ENCODE measurements at regions not wholly inside any gene's neighbourhood (a gene's known extent, or its start where the extent isn't known, plus 50 kb on each side); places are given as distances from the start of the nearest gene placed in this dataset.

DNA sequence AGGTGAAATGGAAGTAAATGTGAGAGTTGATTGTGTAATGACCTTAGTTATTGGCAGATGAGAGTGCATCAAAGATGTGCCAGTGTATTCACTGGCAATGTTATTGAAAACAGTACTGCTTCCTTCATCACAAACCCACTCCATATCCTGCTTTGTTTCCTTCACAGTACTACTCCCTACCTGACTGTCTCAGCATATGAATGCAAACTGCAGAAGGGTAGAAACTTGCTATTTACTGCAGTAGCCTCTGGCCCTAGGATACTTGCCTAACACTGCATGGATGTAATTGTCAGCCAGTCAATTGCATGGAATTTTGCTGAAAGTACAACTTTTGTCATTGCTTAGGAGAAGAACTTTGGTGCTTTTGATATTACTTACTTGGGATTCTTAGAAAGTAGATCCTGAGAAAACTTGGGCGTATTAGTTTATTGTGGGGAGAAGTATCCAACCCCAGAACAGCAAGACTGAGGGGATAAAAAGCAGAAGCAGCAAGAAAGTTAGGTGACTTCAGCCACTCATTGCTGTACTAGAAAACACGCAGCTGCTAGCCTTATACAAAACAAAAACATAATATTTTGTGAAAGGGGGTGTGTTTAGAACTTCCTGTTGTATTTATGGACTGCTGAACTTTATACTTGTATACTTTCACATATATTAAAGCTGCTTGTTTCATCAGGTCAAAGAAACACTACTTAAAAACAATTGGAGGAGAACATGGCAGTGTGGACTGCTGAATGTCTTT lies 219.0 kb downstream of the CCNG2 start:
- H3K27ac ChIP-seq (ENCODE audit: low read depth, low read length) = no peak overlapping the region
- Mint-ChIP-seq H3K27me3 (ENCODE audit: insufficient read depth) (peaks cover 11% of the 10 kb centered on the region), H3K4me1 (peaks cover 2% of the 10 kb centered on the region), H3K36me3 (ENCODE audit: low read depth) (no peaks in the 10 kb centered on the region), H3K27ac (no peak overlapping the region), H3K9me3 (no peaks in the 10 kb centered on the region), H3K4me3 (no peak overlapping the region)
- no peak for DNase-seq
- H3K4me1 ChIP-seq (ENCODE audit: control insufficient read depth, insufficient read depth, low read length) = no peaks in the 10 kb centered on the region
- H3K4me3 ChIP-seq (ENCODE audit: low read length) = no peak overlapping the region
- TF ChIP-seq, protein P1, sequence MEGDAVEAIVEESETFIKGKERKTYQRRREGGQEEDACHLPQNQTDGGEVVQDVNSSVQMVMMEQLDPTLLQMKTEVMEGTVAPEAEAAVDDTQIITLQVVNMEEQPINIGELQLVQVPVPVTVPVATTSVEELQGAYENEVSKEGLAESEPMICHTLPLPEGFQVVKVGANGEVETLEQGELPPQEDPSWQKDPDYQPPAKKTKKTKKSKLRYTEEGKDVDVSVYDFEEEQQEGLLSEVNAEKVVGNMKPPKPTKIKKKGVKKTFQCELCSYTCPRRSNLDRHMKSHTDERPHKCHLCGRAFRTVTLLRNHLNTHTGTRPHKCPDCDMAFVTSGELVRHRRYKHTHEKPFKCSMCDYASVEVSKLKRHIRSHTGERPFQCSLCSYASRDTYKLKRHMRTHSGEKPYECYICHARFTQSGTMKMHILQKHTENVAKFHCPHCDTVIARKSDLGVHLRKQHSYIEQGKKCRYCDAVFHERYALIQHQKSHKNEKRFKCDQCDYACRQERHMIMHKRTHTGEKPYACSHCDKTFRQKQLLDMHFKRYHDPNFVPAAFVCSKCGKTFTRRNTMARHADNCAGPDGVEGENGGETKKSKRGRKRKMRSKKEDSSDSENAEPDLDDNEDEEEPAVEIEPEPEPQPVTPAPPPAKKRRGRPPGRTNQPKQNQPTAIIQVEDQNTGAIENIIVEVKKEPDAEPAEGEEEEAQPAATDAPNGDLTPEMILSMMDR (conservative IDR thresholded peaks at IDR 0.05) = no peak
- H3K36me3 ChIP-seq (ENCODE audit: control insufficient read depth, insufficient read depth, low read length) = no peaks in the 10 kb centered on the region
- no peaks in the 10 kb centered on the region for H3K9me3 ChIP-seq (ENCODE audit: control insufficient read depth, low read length)
- no peak overlapping the region for H3K9ac ChIP-seq (ENCODE audit: extremely low read depth, low read length, poor library complexity, severe bottlenecking)
- 88 to 94% methylated on average over 1 of the region's 2 CpGs for WGBS, 2 experiments (ENCODE audit: insufficient coverage in 1 of 2, insufficient read length in 1 of 2)
- no peaks in the 10 kb centered on the region for H3K27me3 ChIP-seq (ENCODE audit: control insufficient read depth, insufficient read depth, low read length, poor library complexity, severe bottlenecking)

DNA sequence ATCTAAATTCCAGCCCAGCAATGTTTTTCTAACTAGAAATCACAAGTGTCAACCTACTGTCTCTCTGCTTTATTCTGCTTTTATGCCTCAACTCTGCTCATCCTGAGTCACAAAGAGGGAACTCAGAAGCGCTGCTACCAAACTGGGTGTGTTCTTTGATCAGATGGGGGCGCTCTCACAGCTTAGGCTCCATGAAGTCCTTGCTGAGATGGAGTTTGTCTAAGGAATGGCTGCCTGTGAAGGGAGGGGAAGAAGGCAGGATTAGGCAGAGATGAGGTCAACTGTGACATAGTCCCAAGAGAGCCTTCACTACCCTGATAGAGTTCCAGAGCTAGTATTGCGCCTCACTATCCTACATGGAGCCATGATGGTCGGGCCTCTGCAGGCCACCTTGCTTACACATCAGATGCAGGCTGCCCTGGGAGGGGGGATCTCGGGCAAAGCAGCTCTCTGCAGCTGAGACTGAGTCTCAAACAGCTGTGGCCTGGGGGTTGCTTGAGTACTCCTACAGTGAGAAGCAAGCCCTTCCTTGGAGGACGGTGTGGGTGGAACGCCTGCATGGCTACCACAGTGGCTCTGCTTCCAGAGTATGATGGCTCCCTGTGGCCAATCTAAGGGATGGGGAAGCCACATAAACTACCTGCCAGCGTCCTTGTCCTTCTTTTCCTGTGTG lies 219.9 kb downstream of the CCNG2 start:
- DNase-seq = peak; percentile 73
- Histone ChIP-seq H3K27me3 (ENCODE audit: control insufficient read depth, insufficient read depth, low read length, poor library complexity, severe bottlenecking) (peaks cover 3% of the 10 kb centered on the region), H3K4me1 (ENCODE audit: control insufficient read depth, insufficient read depth, low read length) (no peaks in the 10 kb centered on the region), H3K9ac (ENCODE audit: extremely low read depth, low read length, poor library complexity, severe bottlenecking) (no peak overlapping the region), H3K27ac (ENCODE audit: low read depth, low read length) (no peak overlapping the region), H3K9me3 (ENCODE audit: control insufficient read depth, low read length) (no peaks in the 10 kb centered on the region), H3K4me3 (ENCODE audit: low read length) (no peak overlapping the region), H3K36me3 (ENCODE audit: control insufficient read depth, insufficient read depth, low read length) (no peaks in the 10 kb centered on the region)
- Mint-ChIP-seq H3K27me3 (ENCODE audit: insufficient read depth) (peaks cover 10% of the 10 kb centered on the region), H3K4me3 (no peak overlapping the region), H3K27ac (no peak overlapping the region), H3K36me3 (ENCODE audit: low read depth) (no peaks in the 10 kb centered on the region), H3K9me3 (no peaks in the 10 kb centered on the region), H3K4me1 (peaks cover 2% of the 10 kb centered on the region)
- TF ChIP-seq, protein P1 (conservative IDR thresholded peaks at IDR 0.05) = peak; percentile 57
- 85 to 92% methylated on average over 4 to 8 of the region's 8 CpGs for WGBS, 2 experiments (ENCODE audit: insufficient coverage in 1 of 2, insufficient read length in 1 of 2)

GRCh38 chr4:77384094-77384493 lies 221.5 kb upstream of the CXCL13 start:
- Mint-ChIP-seq H3K9me3 (no peaks in the 10 kb centered on the region), H3K36me3 (ENCODE audit: low read depth) (no peaks in the 10 kb centered on the region), H3K27ac (no peak overlapping the region), H3K4me1 (peaks cover 2% of the 10 kb centered on the region), H3K27me3 (ENCODE audit: insufficient read depth) (peaks cover 10% of the 10 kb centered on the region), H3K4me3 (no peak overlapping the region)
- Histone ChIP-seq H3K27ac (ENCODE audit: low read depth, low read length) (no peak overlapping the region), H3K36me3 (ENCODE audit: control insufficient read depth, insufficient read depth, low read length) (no peaks in the 10 kb centered on the region), H3K27me3 (ENCODE audit: control insufficient read depth, insufficient read depth, low read length, poor library complexity, severe bottlenecking) (peaks cover 7% of the 10 kb centered on the region), H3K4me3 (ENCODE audit: low read length) (no peak overlapping the region), H3K4me1 (ENCODE audit: control insufficient read depth, insufficient read depth, low read length) (no peaks in the 10 kb centered on the region), H3K9ac (ENCODE audit: extremely low read depth, low read length, poor library complexity, severe bottlenecking) (no peak overlapping the region), H3K9me3 (ENCODE audit: control insufficient read depth, low read length) (no peaks in the 10 kb centered on the region)
- TF ChIP-seq, protein P1 (conservative IDR thresholded peaks at IDR 0.05) = no peak
- no peak for DNase-seq

Measured in endodermal cell (in vitro differentiated cells).